Thymus (tissue), 11 donors: ENCODE measurements at regions not wholly inside any gene's neighbourhood (a gene's known extent, or its start where the extent isn't known, plus 50 kb on each side); places are given as distances from the start of the nearest gene placed in this dataset.

Experiments used
- DNase-seq, 9 donors: peaks; one replicate each; pipeline ENCODE4 v3.0.0-alpha.2; 2013; ENCODE audit warnings: low spot score in 9 of 9, low read depth in 6 of 9, missing footprints in 1 of 9
- H3K27ac ChIP-seq, 2 donors: one replicate each; pipeline ENCODE4 v1.5.1; 2013; ENCODE audit warnings: control low read depth in 1 of 2, low read depth in 1 of 2, low read length in 1 of 2, mild to moderate bottlenecking in 1 of 2, moderate library complexity in 1 of 2
- H3K27me3 ChIP-seq, 2 donors: one replicate each; pipeline ENCODE4 v1.5.1; 2013; ENCODE audit warnings: low read length in 1 of 2; ENCODE audit not compliant: control insufficient read depth in 2 of 2, insufficient read depth in 1 of 2
- H3K36me3 ChIP-seq, 2 donors: one replicate each; pipeline ENCODE4 v1.5.1; 2013; ENCODE audit warnings: low read length in 1 of 2, mild to moderate bottlenecking in 1 of 2, moderate library complexity in 1 of 2; ENCODE audit not compliant: control insufficient read depth in 2 of 2, insufficient read depth in 2 of 2
- H3K4me1 ChIP-seq, 2 donors: one replicate each; pipeline ENCODE4 v1.5.1; 2013; ENCODE audit warnings: low read length in 2 of 2; ENCODE audit not compliant: control insufficient read depth in 2 of 2, insufficient read depth in 2 of 2
- H3K4me3 ChIP-seq, 2 donors: one replicate each; pipeline ENCODE4 v1.5.1; 2013; ENCODE audit warnings: low read length in 2 of 2, control low read depth in 1 of 2, mild to moderate bottlenecking in 1 of 2
- H3K9me3 ChIP-seq, 2 donors: one replicate each; pipeline ENCODE4 v1.5.1; 2013; ENCODE audit warnings: low read length in 1 of 2, mild to moderate bottlenecking in 1 of 2; ENCODE audit not compliant: control insufficient read depth in 2 of 2, insufficient read depth in 1 of 2
- WGBS: extraction: QIAGEN DNeasy Blood & Tissue Kit; methylation state at CpG from one replicate; pipeline ENCODE4 v1.1.7; 2013; 5-methylcytosine and 5-hydroxymethylcytosine counted together
- donor health status: healthy.

- H3K9me3 ChIP-seq = no peaks in the 10 kb centered on the region
- WGBS = 96% methylated on average over 4 of the region's 4 CpGs
- H3K36me3 ChIP-seq = no peaks in the 10 kb centered on the region
- no peaks in the 10 kb centered on the region for H3K27me3 ChIP-seq
- H3K4me1 ChIP-seq = no peaks in the 10 kb centered on the region
- H3K4me3 ChIP-seq = no peak overlapping the region
- no peak overlapping the region for H3K27ac ChIP-seq
- no peak for DNase-seq
These were observed 191.9 kb upstream of the MPHOSPH6 start for GRCh38 chr16:82361885-82362284.

DNA sequence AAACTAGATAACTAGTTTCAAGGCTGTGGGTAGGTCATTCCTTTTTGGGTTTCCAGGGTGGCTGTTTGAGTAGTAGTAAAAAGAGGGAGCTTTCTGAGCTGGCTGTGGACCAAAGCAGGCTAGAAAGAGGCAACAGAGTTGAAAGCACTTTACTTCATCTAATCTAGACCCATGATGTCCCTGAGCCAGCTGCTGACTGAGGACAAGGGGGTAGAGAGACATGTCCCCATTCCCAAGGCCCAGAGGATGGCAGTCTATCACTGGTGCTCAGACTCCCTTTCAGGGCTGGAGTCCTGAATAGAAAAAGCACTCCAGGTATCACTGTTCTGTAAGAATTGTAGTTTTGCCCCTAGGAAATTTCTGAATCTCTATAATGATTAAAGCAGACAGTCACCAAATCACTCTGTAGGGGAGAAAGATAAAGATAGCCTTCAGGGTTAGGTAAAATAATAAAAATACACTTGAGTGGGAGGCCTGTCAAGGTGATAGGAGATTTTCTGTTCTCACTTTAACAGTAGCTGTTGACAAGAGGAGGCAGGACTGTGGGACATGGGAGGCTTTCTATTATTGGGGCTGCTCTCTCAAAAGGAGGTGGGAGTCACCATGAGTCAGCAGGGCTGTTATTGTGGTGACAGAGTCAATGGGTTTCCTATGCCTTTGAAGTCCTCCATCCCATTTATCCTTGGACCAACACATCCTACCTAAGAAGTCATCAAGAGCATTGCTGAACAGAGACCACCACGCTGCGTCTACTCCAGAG is 190.2 kb upstream of the MPHOSPH6 start:
- WGBS = 96% methylated on average over 2 of the region's 2 CpGs
- Histone ChIP-seq H3K27me3 (no peaks in the 10 kb centered on the region), H3K4me3 (no peak overlapping the region)

GRCh38 chr16:82358606-82359221 is 188.7 kb upstream of the MPHOSPH6 start:
- H3K9me3 ChIP-seq = no peaks in the 10 kb centered on the region
- H3K27ac ChIP-seq = no peak overlapping the region
- no peaks in the 10 kb centered on the region for H3K36me3 ChIP-seq
- WGBS = 79% methylated on average over 7 of the region's 7 CpGs
- no peaks in the 10 kb centered on the region for H3K4me1 ChIP-seq
- H3K4me3 ChIP-seq = no peak overlapping the region
- DNase-seq = no peak
- no peaks in the 10 kb centered on the region for H3K27me3 ChIP-seq

More for the DNA sequence above, 190.2 kb upstream of the MPHOSPH6 start:
- Histone ChIP-seq H3K9me3 (no peaks in the 10 kb centered on the region), H3K36me3 (no peaks in the 10 kb centered on the region), H3K4me1 (no peaks in the 10 kb centered on the region), H3K27ac (no peak overlapping the region)
- DNase-seq = no peak

DNA sequence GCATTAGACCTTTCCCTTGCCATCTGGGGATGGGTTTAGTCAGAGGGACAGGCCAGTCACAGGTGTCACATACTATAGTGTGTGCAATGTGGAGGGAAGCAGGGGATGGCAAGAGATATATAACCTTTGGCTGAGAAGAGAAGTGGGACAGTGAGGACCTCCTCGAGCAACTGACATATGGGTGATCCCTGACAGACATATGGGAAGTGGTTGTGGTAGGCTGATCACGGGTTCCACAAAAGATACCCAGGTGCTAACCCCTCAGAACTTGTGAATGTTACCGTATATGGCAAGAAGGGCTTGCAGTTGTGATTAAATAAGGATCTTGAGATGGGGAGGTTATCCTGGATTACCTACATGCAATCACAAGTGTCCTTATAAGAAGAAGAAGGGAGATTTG is 188.1 kb upstream of the MPHOSPH6 start:
- no peaks in the 10 kb centered on the region for H3K9me3 ChIP-seq
- H3K27me3 ChIP-seq = no peaks in the 10 kb centered on the region
- DNase-seq = no peak
- H3K4me3 ChIP-seq = no peak overlapping the region
- WGBS = 71% methylated on average over 3 of the region's 3 CpGs
- H3K27ac ChIP-seq = no peak overlapping the region
- H3K4me1 ChIP-seq = no peaks in the 10 kb centered on the region
- H3K36me3 ChIP-seq = no peaks in the 10 kb centered on the region

- Histone ChIP-seq H3K9me3 (no peaks in the 10 kb centered on the region), H3K4me3 (no peak overlapping the region), H3K36me3 (no peaks in the 10 kb centered on the region), H3K4me1 (no peaks in the 10 kb centered on the region), H3K27me3 (no peaks in the 10 kb centered on the region), H3K27ac (no peak overlapping the region)
- no peak for DNase-seq
- WGBS = 93% methylated on average over 4 of the region's 4 CpGs
These were observed 187.2 kb upstream of the MPHOSPH6 start for GRCh38 chr16:82357237-82357636.

- no peaks in the 10 kb centered on the region for H3K9me3 ChIP-seq
- H3K27ac ChIP-seq = no peak overlapping the region
- no peaks in the 10 kb centered on the region for H3K4me1 ChIP-seq
- H3K36me3 ChIP-seq = no peaks in the 10 kb centered on the region
- no peak overlapping the region for H3K4me3 ChIP-seq
- 96% methylated on average over 2 of the region's 2 CpGs for WGBS
- DNase-seq = no peak
- no peaks in the 10 kb centered on the region for H3K27me3 ChIP-seq
These were observed 180.5 kb upstream of the MPHOSPH6 start for GRCh38 chr16:82350560-82350959.

DNA sequence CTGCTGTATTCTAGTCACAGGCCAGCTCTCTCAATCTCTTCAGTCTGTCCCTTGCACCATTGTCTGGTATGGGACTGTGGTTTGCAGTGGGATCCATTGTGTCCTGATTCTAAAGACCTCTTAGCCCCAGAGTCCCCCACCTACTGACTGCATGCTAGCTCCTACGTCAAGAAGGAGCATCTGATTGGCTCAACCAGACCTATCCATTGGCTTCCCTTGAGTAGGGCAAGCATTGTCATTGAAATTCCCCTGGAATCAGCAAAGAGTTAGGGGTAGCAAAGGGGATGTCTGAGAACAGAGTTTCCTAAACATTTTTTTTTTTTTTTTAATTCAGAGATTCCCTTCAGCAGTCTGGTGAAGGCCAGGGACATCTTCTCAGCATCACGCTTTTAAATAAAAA is 175.3 kb upstream of the MPHOSPH6 start:
- Histone ChIP-seq H3K9me3 (no peaks in the 10 kb centered on the region), H3K27ac (no peak overlapping the region), H3K4me3 (no peak overlapping the region), H3K4me1 (no peaks in the 10 kb centered on the region), H3K36me3 (no peaks in the 10 kb centered on the region), H3K27me3 (no peaks in the 10 kb centered on the region)
- 91% methylated on average over 2 of the region's 2 CpGs for WGBS
- no peak for DNase-seq

GRCh38 chr16:82344157-82344556 is 174.1 kb upstream of the MPHOSPH6 start:
- Histone ChIP-seq H3K4me3 (no peak overlapping the region), H3K9me3 (no peaks in the 10 kb centered on the region), H3K27ac (no peak overlapping the region), H3K36me3 (no peaks in the 10 kb centered on the region), H3K27me3 (no peaks in the 10 kb centered on the region), H3K4me1 (no peaks in the 10 kb centered on the region)
- DNase-seq = no peak
- WGBS = 50% methylated on average over 4 of the region's 4 CpGs

DNA sequence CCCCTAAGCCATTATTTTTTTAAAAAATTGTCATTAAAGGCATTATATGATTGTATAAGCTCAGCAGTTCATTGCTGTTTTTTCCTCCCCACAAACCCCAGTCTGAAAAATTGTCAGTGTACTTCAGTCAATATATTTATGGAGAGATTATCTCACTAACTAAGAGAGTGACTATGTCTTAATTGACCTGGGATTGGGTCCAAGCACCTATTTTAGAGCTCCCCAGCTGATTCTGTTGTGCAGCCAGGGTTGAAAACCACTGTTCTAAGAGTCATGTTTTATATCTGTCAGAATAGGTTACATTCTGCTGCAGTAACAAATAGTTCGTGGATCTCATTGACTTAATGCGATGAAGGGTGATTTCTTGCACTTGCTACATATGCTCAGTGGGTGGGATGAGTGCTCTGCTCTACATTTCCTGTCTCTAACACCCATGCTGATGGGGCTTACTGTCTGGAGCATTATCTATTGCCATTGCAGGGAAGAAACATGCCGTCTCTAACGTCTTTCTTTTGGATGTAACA is 171.2 kb upstream of the MPHOSPH6 start:
- Histone ChIP-seq H3K27me3 (no peaks in the 10 kb centered on the region), H3K4me1 (no peaks in the 10 kb centered on the region)

More for the DNA sequence above, 171.2 kb upstream of the MPHOSPH6 start:
- DNase-seq = no peak
- WGBS = 84% methylated on average over 4 of the region's 4 CpGs
- no peak overlapping the region for H3K4me3 ChIP-seq
- no peaks in the 10 kb centered on the region for H3K36me3 ChIP-seq
- H3K9me3 ChIP-seq = no peaks in the 10 kb centered on the region
- no peak overlapping the region for H3K27ac ChIP-seq
